GM19351 (cell line): ENCODE measurements at regions not wholly inside any gene's neighbourhood (a gene's known extent, or its start where the extent isn't known, plus 50 kb on each side); places are given as distances from the start of the nearest gene placed in this dataset.

Experiments used
- ATAC-seq: cut with Tn5 transposase; IDR thresholded peaks from one replicate; pipeline ENCODE4 v1.9.1; 2021; ENCODE audit warnings: mild to moderate bottlenecking, moderate library complexity; ENCODE audit not compliant: unreplicated experiment

DNA sequence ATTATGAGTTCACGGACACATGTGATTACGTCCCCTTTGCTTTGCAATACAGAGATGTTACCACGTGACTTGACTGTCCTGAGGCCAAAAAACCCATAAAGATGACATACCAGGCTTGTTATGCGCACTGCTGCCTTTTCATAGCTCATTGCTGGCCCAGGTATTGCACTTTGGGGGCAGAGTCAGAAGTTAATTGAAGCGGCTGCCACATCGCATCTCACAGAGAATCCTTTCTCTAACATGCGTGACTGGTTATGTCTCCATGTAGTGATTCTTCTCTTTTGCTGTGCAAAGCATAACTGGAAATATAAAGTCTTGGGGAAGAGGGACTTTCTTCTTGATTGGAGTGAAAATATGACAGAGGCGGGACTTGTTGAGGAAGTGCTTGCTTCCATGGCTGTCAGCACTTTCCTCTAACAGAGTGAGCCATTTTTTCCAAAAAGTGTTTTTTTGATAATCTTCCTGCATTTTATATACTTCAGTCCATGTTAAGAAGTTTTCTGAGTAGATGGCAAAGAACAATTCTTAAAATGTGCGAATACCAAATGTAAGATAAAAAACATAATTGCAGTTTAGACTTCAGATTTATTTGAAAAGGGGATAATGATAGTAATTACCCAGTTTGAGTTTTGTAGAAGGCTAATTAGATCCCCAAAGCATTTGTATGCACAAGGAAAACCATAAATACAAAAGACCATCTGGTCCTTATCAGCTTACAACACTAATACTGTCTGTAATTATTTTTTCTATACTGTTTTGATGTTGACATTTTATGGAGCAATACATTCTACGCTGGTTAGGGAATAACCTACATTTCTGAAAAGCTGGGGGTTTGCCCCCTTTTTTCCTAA lies 324.6 kb upstream of the MTNR1B start:
- ATAC-seq, result no peak

DNA sequence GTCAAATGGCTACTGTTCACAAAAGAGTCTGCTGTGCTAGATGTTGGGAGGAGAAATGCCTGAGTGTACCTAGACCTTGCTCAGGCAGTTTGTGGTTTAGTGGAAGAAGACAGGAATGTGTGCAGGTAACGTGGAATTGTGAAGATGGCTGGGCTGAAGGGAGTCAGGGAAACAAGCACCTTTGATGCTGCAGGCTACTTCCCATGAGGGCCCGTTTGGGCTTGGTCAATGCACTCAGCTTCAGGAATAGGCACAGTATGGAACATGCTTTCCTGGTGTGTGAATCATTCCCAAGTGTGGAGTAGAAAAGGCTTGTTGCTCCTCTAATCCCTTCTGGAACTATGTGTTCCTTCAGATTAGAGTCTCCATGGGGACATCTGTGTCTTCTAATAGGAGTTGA lies 318.3 kb upstream of the MTNR1B start:
- ATAC-seq, result no peak

DNA sequence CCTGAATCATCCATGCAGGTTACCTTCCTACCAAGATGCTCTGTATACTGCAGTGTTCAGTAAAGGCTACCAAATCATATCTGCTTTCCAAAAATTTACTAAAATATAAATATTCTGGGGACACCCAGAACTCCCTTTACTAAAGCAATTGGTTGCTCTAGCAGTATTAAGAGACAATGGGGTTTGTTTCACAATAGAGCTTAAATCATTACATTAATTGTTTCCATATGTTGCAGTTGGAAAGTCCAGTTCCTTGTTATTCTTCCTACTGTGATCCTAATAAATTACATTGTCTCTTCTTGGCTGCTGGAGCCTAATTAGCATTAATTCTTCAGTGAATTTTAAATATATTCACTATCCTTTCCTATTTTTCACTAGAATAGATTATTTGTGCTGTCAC lies 316.0 kb upstream of the MTNR1B start:
- ATAC-seq, result no peak

DNA sequence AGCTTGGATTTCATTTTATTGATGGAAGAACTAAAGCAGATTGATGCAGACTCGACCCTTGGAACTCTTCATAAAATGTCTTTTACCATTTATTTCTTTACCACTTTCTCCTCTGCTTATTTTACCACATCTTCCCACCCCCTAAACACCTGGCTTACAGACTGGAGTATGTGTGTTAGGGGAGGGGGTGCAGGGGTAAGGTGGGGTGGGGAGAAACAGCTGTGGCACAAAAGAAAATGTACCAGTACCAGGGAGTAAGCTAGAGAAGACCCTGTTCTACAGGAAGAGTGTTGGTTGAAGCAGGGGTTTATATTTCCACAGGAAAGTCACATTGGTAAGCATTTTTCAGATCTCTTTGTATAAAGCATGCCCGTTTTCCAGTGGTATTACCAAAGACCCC lies 312.7 kb upstream of the MTNR1B start:
- no peak for ATAC-seq

DNA sequence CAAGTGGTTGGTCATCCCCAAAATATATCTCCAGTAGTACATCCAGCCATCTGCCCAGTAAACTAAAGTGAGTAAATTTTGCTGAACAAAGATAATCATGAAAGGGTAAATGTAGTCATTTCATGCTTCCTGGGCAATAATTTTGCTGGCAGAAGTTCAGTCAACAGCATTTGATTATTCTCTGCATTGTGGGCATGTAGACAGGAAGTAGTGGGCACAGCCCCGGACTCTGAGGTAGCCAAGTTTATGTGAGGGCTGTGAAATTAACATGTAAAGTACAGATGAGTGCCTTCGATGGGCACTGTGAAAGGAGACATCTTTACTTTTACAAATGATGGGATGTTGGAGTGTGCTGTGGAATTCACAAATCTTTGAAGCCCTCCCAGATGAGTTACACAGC lies 312.2 kb upstream of the MTNR1B start:
- no peak for ATAC-seq

DNA sequence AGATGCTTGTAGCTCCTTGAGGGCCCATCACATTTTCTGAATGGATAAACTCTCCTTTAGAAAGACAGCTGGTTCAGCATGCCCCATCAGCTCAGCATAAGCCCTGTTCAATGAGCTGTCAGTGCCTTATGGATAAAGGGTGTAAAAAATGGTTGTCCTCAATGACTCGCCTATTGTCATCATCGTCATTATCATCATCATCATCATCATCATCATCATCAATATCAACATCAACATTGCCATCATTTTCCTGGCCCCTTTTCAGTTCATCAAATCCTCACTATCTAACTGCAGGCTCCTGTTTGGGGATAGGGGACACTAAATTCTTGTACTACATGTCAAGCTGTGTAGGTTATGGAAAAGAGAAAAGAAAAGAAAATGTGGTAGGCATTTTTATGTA lies 310.7 kb upstream of the MTNR1B start:
- no peak for ATAC-seq

DNA sequence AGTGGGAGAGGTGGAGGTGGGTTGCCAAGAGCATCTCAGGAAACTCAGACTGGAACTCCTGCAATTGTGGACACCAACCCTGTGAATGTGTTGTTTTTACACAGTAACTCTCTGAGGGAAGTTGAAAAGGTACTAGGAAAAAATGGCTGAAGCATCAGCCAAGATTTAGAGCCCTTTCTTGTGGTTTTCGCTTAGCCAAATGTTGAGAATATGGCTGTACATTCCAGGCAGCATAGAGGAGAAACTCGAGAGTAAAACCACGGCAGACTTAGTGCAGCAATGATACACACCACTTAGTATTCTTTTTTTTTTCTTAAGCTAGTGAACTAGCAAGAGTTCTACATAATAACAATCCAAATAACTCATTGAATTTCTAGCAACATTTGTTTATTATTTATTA lies 309.7 kb upstream of the MTNR1B start:
- ATAC-seq, result no peak

DNA sequence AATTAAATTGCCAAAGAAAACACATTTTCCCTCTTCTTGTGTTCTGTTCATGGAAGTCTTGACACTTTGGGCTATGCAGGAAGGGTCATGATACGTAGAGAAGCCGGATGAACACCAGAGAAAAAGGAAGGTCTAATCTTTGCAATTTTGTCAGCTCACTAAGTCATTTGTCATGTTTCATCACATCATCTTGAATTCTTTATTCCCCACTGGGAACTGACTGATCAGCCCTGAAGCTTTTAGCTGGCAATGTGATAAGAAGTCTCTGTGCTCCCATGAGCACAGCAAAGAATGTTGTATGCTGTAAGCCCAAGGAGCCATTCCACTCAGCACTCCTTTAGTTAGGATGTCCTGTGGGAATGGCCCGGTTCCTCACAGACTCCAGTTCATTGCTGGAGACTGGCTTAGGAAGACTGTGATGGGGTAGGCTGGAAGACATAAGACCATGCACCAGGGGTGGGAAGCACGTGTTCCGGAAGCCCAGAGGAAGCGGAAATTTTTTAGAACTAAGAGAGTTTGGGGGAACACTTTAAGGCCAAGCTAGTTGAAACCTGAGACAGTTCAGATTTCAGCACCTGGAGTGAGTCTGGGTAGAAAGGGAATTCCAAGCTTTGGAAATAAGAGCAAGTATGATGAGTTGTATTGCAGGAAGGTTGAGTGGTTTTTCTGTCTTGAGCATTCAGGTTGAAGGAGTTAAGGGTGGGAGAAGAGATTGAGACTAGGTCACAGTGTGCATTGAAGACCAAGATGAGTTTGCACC lies 306.7 kb upstream of the MTNR1B start:
- no peak for ATAC-seq

DNA sequence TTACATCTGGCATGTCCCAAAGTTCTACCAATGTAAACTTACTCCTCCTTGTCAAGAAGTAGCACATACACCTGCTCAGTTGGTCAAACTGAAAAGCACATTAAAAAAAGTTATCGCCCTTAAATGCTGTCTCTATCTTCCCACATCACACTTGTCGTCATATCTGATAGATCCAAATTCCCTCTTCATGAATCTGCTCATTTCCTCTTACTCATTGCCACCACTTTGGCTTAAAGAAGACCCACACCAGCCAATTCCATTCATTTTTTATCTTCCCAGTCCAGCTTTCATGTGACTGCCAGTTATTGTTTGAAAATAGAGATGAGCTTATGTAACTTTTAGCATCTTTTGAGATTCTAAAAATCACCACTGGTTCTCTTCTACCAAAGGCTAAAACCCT lies 305.9 kb upstream of the MTNR1B start:
- ATAC-seq, result no peak

DNA sequence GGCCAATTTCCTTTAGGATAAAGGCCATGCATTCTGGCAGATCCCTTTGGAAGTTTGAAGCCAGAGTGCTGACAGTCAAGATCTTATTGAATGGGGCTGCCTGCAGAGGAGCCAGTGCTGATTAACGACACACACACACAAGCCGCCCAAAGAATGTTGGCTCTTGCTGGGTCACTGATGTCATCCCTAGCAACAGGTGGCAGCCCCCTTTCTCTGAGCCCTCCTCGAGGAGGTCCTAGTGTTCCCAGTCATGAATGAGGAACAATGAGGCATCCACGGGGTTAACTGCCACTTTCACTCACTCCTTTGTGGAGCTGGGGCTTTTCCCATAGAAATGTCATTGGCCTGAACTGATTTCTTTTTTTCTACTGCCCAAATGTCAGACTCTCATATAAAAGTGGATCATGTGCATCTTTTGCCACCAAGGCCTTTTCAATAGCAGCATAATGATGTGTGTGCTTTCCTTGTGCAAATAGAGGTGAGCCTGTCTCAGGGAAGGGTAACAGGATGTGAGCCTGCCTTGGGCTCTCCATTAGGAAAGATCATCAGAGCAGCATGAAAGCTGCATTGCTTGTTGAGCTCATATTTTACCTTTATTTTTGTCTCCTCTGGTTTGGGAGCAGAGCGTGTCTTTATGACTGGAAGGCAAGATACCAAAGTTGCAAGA lies 301.8 kb upstream of the MTNR1B start:
- ATAC-seq, result no peak

DNA sequence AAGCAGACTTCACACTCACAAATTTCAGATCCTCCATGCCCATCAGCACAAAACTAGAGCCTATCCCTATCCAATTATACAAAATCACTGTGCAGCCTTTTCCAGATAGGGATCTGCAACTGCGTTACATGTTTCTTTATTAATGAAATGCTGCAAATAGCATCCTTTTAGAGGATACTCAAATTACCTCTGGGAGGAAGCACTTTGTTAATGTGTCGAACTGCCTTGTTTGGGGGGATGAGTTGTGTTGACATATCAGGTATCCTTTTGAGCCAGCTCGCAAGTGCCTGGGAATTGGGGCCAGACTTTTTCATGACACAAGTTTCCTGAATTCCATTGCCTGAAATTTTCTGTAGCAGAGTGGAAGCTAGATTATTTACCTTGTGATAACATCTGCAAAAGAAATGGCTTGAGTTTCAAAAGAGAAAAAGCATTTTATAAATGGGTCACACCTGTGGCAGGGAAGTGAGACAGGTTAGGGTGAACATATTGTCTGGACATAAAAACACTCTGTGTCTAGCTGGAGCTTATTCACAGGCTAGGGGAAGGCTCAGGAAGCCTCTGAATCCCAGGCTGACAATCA lies 299.1 kb upstream of the MTNR1B start:
- no peak for ATAC-seq

DNA sequence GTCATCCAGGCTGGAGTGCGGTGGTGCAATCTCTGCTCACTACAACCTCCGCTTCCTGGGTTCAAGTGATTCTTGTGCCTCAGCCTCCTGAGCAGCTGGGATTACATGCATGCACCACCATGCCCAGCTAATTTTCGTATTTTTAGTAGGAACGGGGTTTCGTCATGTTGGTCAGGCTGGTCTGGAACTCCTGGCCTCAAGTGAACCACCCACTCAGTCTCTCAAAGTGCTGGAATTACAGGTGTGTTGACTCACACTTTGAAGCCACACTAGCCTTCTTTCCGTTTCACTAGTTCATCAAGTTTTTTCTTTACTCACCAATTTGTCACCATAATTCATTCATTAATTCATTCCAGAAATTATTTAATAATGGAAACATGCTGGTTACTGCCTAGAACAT lies 298.4 kb upstream of the MTNR1B start:
- ATAC-seq, result no peak

DNA sequence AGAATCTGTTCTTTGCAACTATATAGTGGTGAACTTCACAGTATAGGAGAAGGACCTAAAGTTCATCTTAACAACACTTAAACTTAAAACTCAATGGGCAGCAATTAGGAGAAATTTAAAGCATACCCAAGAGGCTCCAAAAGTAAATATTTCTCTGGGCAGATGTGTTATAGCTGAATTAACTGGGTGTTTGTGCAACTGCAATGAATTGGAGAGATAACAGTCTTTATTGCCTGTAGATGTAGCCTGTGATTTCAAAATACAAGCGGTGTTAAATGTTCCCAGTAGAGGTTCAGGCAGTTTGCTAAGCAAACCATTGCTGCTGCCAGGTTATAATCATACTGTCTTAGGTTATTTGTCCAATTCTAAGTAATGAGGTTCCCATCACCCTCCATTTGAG lies 294.1 kb upstream of the MTNR1B start:
- ATAC-seq, result no peak

DNA sequence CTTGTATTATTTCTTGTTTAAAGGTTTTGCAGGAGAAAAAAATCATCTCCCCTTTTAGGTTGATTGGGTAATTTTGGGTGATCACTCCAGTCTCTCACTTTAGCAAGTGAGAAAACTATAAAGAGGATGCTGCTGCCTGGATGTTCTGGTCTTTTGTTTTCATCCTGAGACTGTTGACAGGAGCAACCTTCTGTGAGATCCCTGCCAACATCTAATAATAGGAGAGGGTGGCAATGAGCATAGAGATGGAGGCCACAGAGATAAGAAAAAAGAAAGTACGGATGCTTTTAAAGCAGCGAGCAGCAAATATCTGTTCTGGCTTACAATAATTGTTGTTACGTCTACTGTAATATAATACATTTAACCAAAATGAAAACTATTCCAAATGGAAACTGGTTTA lies 293.6 kb upstream of the MTNR1B start:
- ATAC-seq, result no peak

DNA sequence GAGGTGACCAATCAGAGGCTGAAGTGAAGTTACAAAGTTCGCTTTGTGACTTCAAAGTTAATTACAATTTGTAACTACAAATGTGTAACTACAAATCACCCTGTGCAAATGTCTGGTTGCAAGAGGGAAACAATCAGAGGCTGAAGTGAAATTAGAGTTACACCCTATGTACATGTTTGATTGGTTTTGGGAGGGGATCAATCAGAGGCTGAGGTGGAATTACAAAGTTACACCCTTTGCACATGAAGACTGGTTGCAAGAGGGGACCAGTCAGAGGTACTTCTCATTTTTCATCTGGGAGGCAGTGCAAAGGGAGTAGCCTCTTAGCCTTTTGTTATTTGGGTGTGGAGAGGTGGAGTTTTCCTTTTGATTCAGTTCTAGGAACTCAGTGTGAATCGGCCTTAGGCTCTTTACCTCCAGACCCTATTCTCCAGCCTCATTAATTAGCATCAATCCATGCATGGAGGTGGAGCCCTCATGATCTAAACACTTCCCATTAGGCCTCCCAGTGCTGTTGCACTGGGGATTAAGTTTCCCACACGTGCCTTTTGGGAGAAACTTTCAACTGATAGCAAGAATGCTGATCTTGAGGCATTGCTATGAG lies 291.3 kb upstream of the MTNR1B start:
- no peak for ATAC-seq

DNA sequence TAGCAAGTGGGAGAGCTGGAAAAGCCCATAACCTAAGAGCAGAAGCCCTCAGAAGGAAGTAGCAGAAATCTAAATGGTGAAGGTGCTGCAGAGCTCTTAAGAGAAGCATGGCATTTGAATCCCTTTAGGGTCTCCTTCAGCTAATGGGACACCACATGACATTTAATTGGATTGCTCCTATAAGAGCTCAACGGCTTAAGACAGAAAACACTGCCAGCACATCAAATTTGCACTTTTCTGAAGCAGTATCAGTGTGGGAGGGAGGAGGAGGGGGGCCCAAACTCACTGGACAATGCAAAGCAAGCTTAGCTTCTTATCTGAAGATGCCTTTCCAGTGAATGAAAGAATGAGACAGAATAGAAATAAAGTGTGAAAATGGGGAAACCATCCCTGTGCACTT lies 287.9 kb upstream of the MTNR1B start:
- ATAC-seq, result no peak

DNA sequence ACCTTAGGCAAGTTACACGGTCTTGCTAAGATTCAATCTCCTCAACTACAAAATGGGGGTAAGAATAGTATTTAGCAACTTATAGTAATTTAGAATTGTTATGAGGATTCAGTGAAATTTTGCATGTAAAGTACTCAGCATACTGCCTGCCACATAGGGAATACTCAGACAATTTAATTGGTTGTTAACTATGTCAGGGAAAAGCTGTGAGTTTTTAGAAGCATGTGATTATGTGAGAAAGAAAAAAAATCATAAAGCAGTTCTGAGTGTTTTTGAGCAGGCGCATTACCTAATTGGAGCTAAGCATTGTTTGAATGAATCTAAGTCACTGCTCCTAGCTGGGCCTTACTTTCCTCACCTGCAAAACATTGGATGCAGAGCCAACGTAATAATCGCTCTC lies 287.3 kb upstream of the MTNR1B start:
- no peak for ATAC-seq

DNA sequence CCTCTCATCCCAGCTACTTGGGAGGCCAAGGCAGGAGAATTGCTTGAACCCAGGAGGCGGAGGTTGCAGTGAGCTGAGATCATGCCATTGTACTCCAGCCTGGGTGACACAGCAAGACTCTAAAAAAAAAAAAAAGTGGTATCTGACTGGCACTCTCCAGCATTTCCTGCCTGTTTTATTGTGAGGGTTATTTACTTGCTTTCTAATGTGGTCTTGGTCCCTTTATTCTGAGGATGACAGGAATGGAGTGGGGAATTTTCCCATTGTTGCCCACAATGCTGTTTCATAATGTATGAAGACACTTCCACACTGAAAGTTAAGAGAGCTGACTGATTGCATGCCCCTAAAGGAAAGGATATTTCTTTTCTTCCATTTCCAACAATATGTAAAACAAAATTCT lies 286.5 kb upstream of the MTNR1B start:
- ATAC-seq, result no peak

DNA sequence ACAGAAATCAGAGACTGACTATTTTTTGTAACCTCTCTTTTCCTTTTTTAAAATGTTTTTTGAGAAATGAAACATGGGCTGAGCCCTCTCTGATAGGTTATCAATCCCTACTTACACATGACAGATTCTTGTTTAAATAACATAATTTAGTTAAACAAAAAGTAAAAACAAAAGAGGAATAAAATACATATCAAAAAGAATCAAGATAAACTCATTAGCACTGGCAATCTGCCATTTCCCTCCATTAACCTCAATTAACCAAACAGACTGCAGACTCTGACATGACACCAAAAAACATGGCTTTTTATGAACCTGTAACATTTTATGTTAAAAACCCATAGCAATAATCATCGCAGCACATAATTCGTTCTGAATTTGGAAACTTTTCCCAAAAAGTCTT lies 284.4 kb upstream of the MTNR1B start:
- ATAC-seq, result no peak

DNA sequence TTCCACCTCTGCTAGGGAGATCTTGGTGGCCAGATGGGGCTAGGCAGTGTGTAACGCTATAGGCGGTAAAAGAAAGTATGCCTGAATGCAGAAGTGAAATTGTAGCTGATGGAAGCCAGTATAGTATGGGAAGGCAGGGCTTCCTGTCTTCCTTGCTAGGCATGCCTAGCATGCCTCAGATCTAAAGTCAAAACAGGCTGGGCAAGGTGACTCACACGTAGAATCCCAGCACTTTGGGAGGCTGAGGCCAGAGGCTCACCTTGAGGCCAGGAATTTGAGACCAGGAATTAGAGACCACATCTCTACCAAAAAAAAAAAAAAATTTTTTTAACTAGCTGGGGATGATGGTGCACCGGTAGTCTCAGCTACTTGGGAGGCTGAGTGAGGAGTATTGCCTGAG lies 281.7 kb upstream of the MTNR1B start:
- ATAC-seq, result no peak

DNA sequence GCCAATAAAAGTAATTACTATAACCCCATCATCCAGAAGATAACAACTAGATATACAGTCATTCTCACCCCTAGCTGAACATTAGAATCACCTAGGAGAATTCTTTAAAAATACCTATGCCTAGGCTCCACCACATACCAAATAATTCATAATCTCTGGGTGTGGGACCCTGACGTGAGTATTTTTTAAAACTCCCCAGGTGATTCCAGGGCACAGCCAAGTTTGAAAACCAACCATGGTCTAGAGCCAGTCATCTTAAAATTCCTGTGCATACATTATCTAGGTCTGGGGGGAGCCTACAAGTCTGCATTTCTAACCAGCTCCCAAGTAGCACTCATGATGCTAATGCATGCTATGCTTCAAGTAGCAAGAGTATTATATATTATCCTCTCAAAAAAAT lies 281.0 kb upstream of the MTNR1B start:
- no peak for ATAC-seq
